DMS153 treated with DMSO at 0.1 percent for 48 hours (cell line): ENCODE measurements at regions not wholly inside any gene's neighbourhood (a gene's known extent, or its start where the extent isn't known, plus 50 kb on each side); places are given as distances from the start of the nearest gene placed in this dataset.

Source experiments
- DNase-seq: peaks from one replicate; lab custom pipeline; 2025; ENCODE audit not compliant: unreplicated experiment; lab: John Stamatoyannopoulos, UW

DNA sequence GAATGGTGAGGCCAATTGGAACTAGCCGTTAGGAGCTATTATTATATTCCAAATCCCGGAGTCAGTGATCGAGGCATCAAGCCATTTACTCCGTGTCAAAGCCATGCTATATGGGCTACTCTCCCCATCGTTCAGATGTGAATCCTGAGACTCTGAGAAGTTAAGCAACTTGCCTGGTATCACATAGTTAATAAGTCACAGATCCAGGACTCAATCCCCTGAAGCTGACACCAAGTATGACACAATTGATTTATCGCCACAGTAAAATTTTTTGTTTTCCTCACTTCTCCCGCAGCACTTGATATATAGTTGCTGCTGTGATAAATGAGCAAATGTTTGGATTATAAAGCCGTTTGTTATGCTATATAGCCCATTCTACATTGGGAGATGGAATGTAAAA is 50.8 kb upstream of the TSHZ2 start:
- DNase-seq: no peak

- DNase-seq: no peak
Measured at GRCh38 chr20:52918311-52918710, 53.8 kb upstream of the TSHZ2 start.

DNA sequence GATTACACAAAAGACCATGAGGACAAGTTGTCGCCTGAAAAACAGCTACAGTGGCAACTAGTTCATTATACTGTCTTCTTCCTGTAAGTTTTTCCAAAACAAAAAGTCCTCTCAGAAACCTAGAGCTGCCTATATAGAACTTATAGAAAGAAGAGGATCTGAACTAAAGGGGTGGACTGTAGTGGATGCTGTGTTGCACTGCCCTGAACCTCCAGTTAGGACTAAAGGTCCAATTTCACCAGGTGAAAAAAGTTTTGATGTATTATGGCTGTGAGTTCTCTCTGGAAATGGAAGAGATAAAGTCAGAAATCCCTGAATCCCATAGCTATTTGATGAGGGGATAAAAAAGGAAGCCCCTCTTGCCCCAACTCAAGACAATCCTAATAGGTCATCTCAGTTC is 56.6 kb upstream of the TSHZ2 start:
- DNase-seq: no peak

- DNase-seq: no peak
Measured at GRCh38 chr20:52914870-52915269, 57.3 kb upstream of the TSHZ2 start.

DNA sequence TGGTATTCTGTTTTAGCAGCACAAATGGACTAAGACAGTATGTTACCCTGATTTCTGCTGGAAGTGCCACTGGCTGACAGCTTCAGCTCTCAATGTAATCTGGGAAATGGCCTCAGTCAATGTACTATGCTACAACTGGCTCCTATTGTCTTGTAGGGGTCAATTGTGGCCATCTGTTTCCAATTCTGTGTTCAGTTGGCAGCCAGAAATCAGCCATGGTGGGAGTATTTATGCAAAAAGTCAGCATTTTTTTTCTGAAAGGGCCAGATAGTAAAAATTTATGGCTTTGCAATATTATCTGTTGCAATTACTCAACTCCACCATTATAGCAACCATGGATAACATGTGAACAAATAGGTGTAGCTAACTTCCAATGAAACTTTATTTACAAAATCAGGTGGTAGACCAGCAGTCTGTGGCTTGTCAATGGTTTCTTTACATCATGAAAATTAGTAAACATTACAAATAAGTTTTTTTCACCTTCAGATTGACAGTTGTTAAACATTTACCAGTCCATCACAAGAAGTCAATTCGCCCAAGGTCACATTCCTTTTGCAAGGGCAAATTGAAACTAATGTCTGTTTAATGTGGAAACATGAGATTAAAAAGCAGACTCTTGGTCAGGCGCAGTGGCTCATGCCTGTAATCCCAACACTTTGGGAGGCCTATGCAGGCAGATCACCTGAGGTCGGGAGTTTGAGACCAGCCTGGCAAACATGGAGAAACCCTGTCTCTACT is 58.3 kb upstream of the TSHZ2 start:
- DNase-seq: no peak

- DNase-seq: no peak
Measured at GRCh38 chr20:52905241-52905994, 66.7 kb upstream of the TSHZ2 start.

DNA sequence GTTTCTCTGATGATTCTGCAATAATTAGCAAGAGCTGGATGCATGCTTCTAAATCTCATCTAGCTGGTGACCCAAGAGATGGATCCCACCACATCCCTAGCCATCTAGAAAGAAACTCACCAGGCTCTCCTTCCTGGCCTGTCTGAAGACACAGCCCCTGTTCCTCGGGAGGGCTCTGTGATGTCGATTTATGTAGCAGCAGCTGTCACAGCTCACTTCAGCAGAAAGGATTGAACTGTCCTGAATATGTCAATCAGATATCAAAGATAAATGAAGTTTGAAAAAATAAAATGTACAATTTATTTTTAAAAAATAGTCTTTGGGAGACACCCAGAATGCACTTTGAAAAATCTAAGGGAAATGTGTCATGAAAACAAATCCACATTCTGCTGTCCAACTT is 67.3 kb upstream of the TSHZ2 start:
- DNase-seq: no peak

GRCh38 chr20:52899041-52899608 is 73.0 kb upstream of the TSHZ2 start:
- DNase-seq: no peak

DNA sequence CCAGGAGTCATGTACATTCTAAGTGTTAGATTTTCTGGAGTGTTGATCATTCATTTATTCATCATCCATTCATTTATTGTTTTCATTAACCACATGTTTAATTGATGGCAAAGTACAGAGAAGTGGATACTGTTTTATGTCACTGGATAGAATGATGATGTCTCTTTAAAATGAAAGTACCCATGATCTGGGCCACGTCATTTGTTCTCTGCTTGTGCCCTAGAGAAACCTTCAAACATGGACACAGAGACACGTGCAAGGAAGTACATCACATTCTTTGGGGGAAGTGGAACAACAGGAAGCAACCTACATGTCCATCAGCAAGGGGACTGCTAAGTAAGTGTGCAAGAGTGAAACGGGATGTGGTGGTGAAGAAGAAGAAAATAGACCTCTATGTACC is 75.8 kb upstream of the TSHZ2 start:
- no peak for DNase-seq

GRCh38 chr20:52895701-52896100 is 76.5 kb upstream of the TSHZ2 start:
- no peak for DNase-seq

GRCh38 chr20:52895235-52895634 is 76.9 kb upstream of the TSHZ2 start:
- no peak for DNase-seq

- no peak for DNase-seq
Measured at GRCh38 chr20:52893498-52893897, 78.7 kb upstream of the TSHZ2 start.

- no peak for DNase-seq
Measured at GRCh38 chr20:52892023-52892422, 80.1 kb upstream of the TSHZ2 start.

- DNase-seq: no peak
Measured at GRCh38 chr20:52890130-52890529, 82.0 kb upstream of the TSHZ2 start.

DNA sequence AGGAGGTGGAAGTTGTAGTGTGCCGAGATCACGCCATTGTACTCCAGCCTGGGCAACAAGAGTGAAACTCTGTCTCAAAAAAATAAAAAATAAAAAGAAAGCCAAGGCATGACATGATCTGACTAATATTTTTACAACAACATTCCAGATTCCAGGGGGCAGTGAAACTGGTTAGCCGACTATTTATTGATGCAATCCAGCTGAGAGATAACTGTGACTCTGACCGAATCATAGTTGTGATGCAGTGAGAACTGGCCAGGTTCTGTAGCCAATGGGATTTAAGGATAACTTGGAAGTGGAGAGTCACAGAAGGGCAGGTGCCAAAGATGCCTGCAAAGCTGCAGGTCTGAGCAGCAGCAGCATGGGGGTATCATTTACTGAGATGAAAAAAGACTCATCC is 82.9 kb upstream of the TSHZ2 start:
- DNase-seq: no peak

DNA sequence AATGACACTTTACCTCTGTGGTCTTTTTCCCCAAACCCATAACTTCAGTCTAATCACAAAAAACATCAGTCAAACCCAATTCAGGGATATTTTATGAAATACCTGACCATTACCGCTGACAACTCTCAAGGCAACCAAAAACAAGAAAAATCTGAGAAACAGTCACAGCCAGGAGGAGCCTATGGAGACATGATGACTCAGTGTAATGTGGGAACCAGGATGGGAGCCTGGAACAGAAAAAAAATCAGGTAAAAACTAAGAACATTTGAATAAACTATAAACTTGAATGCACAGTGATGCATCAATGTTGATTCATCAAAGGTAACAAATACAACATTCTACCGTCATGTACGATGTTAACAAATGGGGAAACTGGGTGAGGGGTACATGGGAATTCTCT is 84.1 kb upstream of the TSHZ2 start:
- no peak for DNase-seq

- no peak for DNase-seq
Measured at GRCh38 chr20:52880997-52881396, 91.2 kb upstream of the TSHZ2 start.

- no peak for DNase-seq
Measured at GRCh38 chr20:52880259-52880658, 91.9 kb upstream of the TSHZ2 start.

DNA sequence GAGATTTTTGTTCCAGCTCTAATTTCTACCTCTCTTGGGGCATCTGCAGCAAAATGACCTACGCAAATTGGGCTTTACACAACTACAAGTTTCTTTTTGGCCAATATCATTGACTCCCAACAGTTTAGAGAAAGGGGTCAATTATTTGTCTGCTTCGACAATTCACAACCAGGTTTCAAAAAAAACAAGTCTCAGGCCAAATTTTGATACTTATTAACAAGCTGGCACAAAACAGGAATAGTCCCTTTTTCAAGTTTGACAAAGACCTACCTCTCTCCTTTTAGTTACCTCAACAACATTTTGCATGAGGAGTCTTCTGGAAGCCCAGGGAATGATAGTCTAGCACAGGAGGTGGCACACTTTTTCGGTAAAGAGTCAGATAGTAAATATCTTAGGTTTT is 97.9 kb upstream of the TSHZ2 start:
- DNase-seq: no peak

DNA sequence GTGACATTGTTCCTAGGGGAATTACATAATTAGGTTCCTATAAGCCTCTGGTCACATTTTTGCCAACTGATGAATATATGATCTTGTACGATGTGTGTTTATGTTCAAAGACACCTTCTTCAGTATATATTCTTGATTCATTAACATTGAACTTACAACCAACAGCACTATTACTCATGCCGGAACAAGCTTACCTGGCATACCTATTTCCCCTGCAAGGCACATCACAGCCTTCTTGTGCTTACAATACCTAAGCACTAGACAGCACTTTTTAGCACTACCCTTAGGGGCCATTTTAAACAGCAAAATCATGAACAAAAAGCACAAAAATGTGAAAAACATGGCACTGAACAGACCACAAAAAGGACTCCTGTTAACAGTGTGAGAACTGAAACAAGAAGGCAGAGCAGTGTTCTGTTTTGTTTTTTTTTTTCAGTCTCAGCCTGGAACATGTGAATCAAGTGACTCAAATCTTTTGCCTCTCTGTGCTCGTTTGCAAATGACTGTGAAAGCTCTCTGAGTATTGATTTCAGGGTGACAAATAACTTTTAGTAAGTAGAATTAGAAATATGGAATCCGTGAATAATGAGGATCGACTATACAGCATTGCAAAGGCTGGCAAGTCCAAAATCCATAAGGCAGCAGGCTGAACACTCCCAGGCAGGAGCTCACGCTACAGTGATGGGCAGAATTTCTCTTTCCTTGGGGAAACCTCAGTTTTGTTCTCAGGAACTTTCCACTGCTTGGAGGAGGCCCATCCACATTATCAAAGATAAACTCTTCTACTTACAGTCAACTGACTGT is 102.3 kb upstream of the TSHZ2 start:
- DNase-seq: no peak

- DNase-seq: no peak
Measured at GRCh38 chr20:52869276-52869675, 102.9 kb upstream of the TSHZ2 start.

DNA sequence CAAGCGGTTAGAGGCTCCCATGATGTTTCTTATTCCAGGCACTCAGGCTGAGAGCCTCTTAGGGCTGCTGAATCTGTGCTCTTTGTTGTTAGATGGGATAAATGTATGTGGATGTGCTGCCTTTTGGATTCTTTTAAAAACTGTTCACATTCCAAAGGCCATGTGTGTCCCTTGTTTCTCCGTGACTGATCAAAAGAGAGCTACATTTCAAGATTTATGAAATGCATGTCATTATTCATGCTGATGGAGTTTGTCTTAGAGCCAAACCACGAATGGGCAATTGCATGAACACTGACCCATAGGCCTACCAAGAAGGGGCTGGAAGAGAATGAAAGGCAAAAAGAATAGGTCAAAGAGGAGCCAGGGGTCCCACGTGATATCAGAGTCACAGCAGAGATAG is 104.9 kb upstream of the TSHZ2 start:
- no peak for DNase-seq
